ENCODE measurements at regions not wholly inside any gene's neighbourhood (a gene's known extent, or its start where the extent isn't known, plus 50 kb on each side); places are given as distances from the start of the nearest gene placed in this dataset.
A peak's percentile ranks its signal among the peaks of the same experiment; 100 is the strongest.
"Not testable (repeated sequence)": the region's sequence is repeated elsewhere in the genome, so short reads cannot be mapped to it uniquely, and the experiment has no call there.

GRCh38 chrX:63581906-63582305 lies 203.1 kb downstream of the ARHGEF9 start:
- no peak for DNase-seq (ENCODE audit: low read depth in 2 of 3, low spot score in 2 of 3)

GRCh38 chrX:63581398-63581797 lies 203.6 kb downstream of the ARHGEF9 start:
- no peak for DNase-seq (ENCODE audit: low read depth in 2 of 3, low spot score in 2 of 3)

- DNase-seq (ENCODE audit: low read depth in 2 of 3, low spot score in 2 of 3): no peak
These were observed 208.5 kb downstream of the ARHGEF9 start for GRCh38 chrX:63576533-63576932.

GRCh38 chrX:63575700-63576099 lies 209.3 kb downstream of the ARHGEF9 start:
- not testable (repeated sequence) for DNase-seq (ENCODE audit: low read depth in 2 of 3, low spot score in 2 of 3)

- DNase-seq (ENCODE audit: low read depth in 2 of 3, low spot score in 2 of 3): no peak
These were observed 215.7 kb upstream of the SPIN4 start for GRCh38 chrX:63566856-63567255.

- no peak for DNase-seq (ENCODE audit: low read depth in 2 of 3, low spot score in 2 of 3)
These were observed 210.3 kb upstream of the SPIN4 start for GRCh38 chrX:63561425-63561824.

GRCh38 chrX:63560601-63561218 lies 209.6 kb upstream of the SPIN4 start:
- DNase-seq (ENCODE audit: low read depth in 2 of 3, low spot score in 2 of 3): peak; percentile 4 to 26 (median 16)

- no peak for DNase-seq (ENCODE audit: low read depth in 2 of 3, low spot score in 2 of 3)
These were observed 200.7 kb upstream of the SPIN4 start for GRCh38 chrX:63551856-63552255.

GRCh38 chrX:63530654-63531053 lies 179.5 kb upstream of the SPIN4 start:
- no peak for DNase-seq (ENCODE audit: low read depth in 2 of 3, low spot score in 2 of 3)

GRCh38 chrX:63529961-63530360 lies 178.8 kb upstream of the SPIN4 start:
- DNase-seq (ENCODE audit: low read depth in 2 of 3, low spot score in 2 of 3): no peak

- no peak for DNase-seq (ENCODE audit: low read depth in 2 of 3, low spot score in 2 of 3)
These were observed 175.7 kb upstream of the SPIN4 start for GRCh38 chrX:63526863-63527262.

- no peak for DNase-seq (ENCODE audit: low read depth in 2 of 3, low spot score in 2 of 3)
These were observed 174.4 kb upstream of the SPIN4 start for GRCh38 chrX:63525491-63525890.

GRCh38 chrX:63519368-63519767 lies 168.2 kb upstream of the SPIN4 start:
- DNase-seq (ENCODE audit: low read depth in 2 of 3, low spot score in 2 of 3): not testable (repeated sequence)

GRCh38 chrX:63514569-63515080 lies 163.5 kb upstream of the SPIN4 start:
- no peak for DNase-seq (ENCODE audit: low read depth in 2 of 3, low spot score in 2 of 3)

- DNase-seq (ENCODE audit: low read depth in 2 of 3, low spot score in 2 of 3): no peak
These were observed 162.9 kb upstream of the SPIN4 start for GRCh38 chrX:63513825-63514568.

GRCh38 chrX:63511361-63511760 lies 160.2 kb upstream of the SPIN4 start:
- no peak for DNase-seq (ENCODE audit: low read depth in 2 of 3, low spot score in 2 of 3)

GRCh38 chrX:63508668-63509067 lies 157.5 kb upstream of the SPIN4 start:
- DNase-seq (ENCODE audit: low read depth in 2 of 3, low spot score in 2 of 3): no peak

- DNase-seq (ENCODE audit: low read depth in 2 of 3, low spot score in 2 of 3): no peak
These were observed 155.2 kb upstream of the SPIN4 start for GRCh38 chrX:63506320-63506719.

GRCh38 chrX:63503541-63503940 lies 152.4 kb upstream of the SPIN4 start:
- DNase-seq (ENCODE audit: low read depth in 2 of 3, low spot score in 2 of 3): no peak

- DNase-seq (ENCODE audit: low read depth in 2 of 3, low spot score in 2 of 3): no peak
These were observed 137.6 kb upstream of the SPIN4 start for GRCh38 chrX:63488546-63489373.

- DNase-seq (ENCODE audit: low read depth in 2 of 3, low spot score in 2 of 3): no peak
These were observed 124.1 kb upstream of the SPIN4 start for GRCh38 chrX:63475200-63475599.

GRCh38 chrX:63471004-63471403 lies 119.9 kb upstream of the SPIN4 start:
- no peak for DNase-seq (ENCODE audit: low read depth in 2 of 3, low spot score in 2 of 3)
